ENCODE measurements at regions not wholly inside any gene's neighbourhood (a gene's known extent, or its start where the extent isn't known, plus 50 kb on each side); places are given as distances from the start of the nearest gene placed in this dataset.
A peak's percentile ranks its signal among the peaks of the same experiment; 100 is the strongest.
"Not testable (repeated sequence)": the region's sequence is repeated elsewhere in the genome, so short reads cannot be mapped to it uniquely, and the experiment has no call there.

DNA sequence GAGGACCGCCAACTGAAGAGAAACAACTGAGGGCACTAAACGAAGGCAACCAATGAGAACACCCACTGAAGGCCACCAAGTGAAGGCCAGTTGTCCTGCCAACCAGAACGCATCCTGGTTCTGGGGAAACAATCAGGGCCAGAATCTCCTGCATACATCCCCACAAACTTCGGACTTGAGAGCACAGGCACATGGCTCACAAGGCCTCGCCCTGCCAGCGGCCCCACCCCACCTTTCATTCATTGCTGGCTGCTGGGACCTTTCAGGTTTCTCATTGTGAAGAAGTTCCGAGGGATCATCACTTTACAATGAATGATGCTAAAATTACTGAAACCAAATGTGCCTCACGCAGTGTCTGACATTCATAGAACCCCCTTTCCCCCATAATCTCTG lies 79.2 kb upstream of the ABI1 start:
- H3K4me3 Mint-ChIP-seq (ENCODE audit: unreplicated experiment): no peak overlapping the region
- H3K4me1 Mint-ChIP-seq (ENCODE audit: low read depth): no peaks in the 10 kb centered on the region
- H3K36me3 Mint-ChIP-seq (ENCODE audit: low read depth): no peaks in the 10 kb centered on the region
- TF ChIP-seq CTCF (IDR thresholded peaks at IDR 0.05): no peak
- H3K27me3 Mint-ChIP-seq (ENCODE audit: low read depth): peaks cover 6% of the 10 kb centered on the region
- peak overlapping the region; percentile 15 for H3K27ac Mint-ChIP-seq (ENCODE audit: unreplicated experiment)
- no peak for DNase-seq (ENCODE audit: low spot score)
- H3K9me3 Mint-ChIP-seq (ENCODE audit: low read depth): no peaks in the 10 kb centered on the region

DNA sequence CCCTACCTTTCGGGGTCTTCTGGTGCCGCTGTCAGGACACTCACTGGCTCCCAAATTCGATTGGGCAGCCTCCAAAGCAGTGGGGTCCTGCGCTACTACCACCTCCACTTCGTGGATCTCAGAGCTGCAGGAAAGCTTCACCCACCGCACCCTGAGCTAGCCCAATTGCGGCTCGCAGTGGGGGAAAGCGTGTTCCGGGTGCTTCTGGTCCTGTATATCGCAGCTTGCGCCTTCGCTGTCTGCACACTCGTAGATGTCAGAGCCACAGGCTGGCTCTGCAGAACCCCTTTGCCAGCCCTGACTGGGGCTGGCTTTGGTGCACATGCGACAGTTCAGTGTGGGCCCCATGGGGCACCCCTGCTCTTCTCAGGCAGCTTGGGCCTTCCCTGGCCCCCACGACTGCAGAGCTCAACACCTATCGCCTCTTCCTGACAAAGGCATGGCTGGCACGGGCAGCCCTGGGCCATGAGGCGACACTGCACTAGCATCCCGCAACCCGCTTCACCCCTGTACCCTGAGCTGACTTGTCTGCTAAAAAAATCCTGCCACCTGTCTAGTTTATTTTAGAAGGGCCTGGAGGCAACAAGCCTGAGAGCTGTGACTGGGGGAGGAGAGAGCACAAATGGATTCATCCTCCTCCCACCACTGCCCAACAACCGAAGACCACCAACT lies 78.7 kb upstream of the ABI1 start:
- H3K4me3 Mint-ChIP-seq (ENCODE audit: unreplicated experiment): no peak overlapping the region
- no peak for DNase-seq (ENCODE audit: low spot score)
- H3K4me1 Mint-ChIP-seq (ENCODE audit: low read depth): no peaks in the 10 kb centered on the region
- peaks cover 6% of the 10 kb centered on the region for H3K27me3 Mint-ChIP-seq (ENCODE audit: low read depth)
- H3K9me3 Mint-ChIP-seq (ENCODE audit: low read depth): no peaks in the 10 kb centered on the region
- peak overlapping the region; percentile 15 for H3K27ac Mint-ChIP-seq (ENCODE audit: unreplicated experiment)
- H3K36me3 Mint-ChIP-seq (ENCODE audit: low read depth): no peaks in the 10 kb centered on the region
- TF ChIP-seq CTCF (IDR thresholded peaks at IDR 0.05): no peak

- Mint-ChIP-seq H3K36me3 (ENCODE audit: low read depth) (no peaks in the 10 kb centered on the region), H3K9me3 (ENCODE audit: low read depth) (no peaks in the 10 kb centered on the region)
- no peak for TF ChIP-seq CTCF (IDR thresholded peaks at IDR 0.05)
Measured at GRCh38 chr10:26938578-26938977, 77.8 kb upstream of the ABI1 start.

DNA sequence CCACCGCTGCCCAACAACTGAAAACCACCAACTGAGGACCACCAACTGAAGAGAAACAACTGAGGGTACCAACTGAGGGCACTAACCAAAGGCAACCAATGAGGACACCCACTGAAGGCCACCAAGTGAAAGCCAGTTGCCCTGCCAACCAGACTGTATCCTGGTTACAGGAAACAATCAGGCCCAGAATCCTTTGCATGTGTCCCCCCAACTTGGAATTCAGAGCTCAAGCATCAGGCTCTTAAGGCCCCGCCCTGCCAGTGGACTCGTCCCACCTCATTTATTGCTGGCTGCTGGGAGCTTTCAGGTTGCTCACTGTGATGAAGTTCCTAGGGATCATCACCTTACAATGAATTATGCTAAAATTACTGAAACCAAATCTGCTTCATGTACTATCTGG lies 76.6 kb upstream of the ABI1 start:
- Mint-ChIP-seq H3K9me3 (ENCODE audit: low read depth) (no peaks in the 10 kb centered on the region), H3K4me3 (ENCODE audit: unreplicated experiment) (no peak overlapping the region), H3K4me1 (ENCODE audit: low read depth) (no peaks in the 10 kb centered on the region), H3K27me3 (ENCODE audit: low read depth) (peaks cover 6% of the 10 kb centered on the region), H3K27ac (ENCODE audit: unreplicated experiment) (no peak overlapping the region), H3K36me3 (ENCODE audit: low read depth) (no peaks in the 10 kb centered on the region)
- DNase-seq (ENCODE audit: low spot score): no peak
- no peak for TF ChIP-seq CTCF (IDR thresholded peaks at IDR 0.05)

More at GRCh38 chr10:26938578-26938977, 77.8 kb upstream of the ABI1 start:
- no peak for DNase-seq (ENCODE audit: low spot score)
- Mint-ChIP-seq H3K4me1 (ENCODE audit: low read depth) (no peaks in the 10 kb centered on the region), H3K4me3 (ENCODE audit: unreplicated experiment) (no peak overlapping the region), H3K27me3 (ENCODE audit: low read depth) (peaks cover 6% of the 10 kb centered on the region), H3K27ac (ENCODE audit: unreplicated experiment) (no peak overlapping the region)

DNA sequence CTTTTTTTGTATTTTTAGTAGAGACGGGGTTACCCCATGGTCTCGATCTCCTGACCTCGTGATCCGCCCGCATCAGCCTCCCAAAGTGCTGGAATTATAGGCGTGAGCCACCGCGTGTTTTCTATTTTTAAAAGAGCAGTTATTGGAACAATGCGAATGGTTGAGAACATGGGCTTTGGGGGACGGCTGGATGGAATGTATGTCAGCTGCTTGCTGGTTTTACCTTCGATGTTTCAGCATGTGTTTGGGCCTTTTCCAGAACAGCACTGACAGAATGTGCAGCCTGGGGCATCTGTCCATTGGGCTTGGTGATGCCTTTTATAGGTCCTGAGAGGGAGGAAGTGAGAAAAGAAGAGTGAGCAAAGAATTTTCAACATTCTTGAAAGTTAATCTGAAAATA lies 73.4 kb upstream of the ABI1 start:
- not testable (repeated sequence) for DNase-seq (ENCODE audit: low spot score); H3K9me3 Mint-ChIP-seq (ENCODE audit: low read depth); H3K4me1 Mint-ChIP-seq (ENCODE audit: low read depth); H3K4me3 Mint-ChIP-seq (ENCODE audit: unreplicated experiment); H3K27ac Mint-ChIP-seq (ENCODE audit: unreplicated experiment); H3K36me3 Mint-ChIP-seq (ENCODE audit: low read depth); H3K27me3 Mint-ChIP-seq (ENCODE audit: low read depth)

GRCh38 chr10:26932576-26932975 lies 71.8 kb upstream of the ABI1 start:
- H3K4me3 Mint-ChIP-seq (ENCODE audit: unreplicated experiment): no peak overlapping the region
- H3K4me1 Mint-ChIP-seq (ENCODE audit: low read depth): no peaks in the 10 kb centered on the region
- no peaks in the 10 kb centered on the region for H3K36me3 Mint-ChIP-seq (ENCODE audit: low read depth)
- DNase-seq (ENCODE audit: low spot score): no peak
- TF ChIP-seq CTCF (IDR thresholded peaks at IDR 0.05): no peak
- H3K27me3 Mint-ChIP-seq (ENCODE audit: low read depth): peaks cover 7% of the 10 kb centered on the region
- H3K27ac Mint-ChIP-seq (ENCODE audit: unreplicated experiment): no peak overlapping the region
- no peaks in the 10 kb centered on the region for H3K9me3 Mint-ChIP-seq (ENCODE audit: low read depth)

Measured in chondrocyte (in vitro differentiated cells).